DOHH2 (cell line): ENCODE measurements at regions not wholly inside any gene's neighbourhood (a gene's known extent, or its start where the extent isn't known, plus 50 kb on each side); places are given as distances from the start of the nearest gene placed in this dataset.

Source experiments
- CTCF ChIP-seq: fragments of 200-600 bp; sonication (generic); IDR thresholded peaks from one replicate; pipeline ENCODE4 v1.5.1; 2014; ENCODE audit warnings: antibody characterized with exemption, mild to moderate bottlenecking, low read depth, low read length; ENCODE audit not compliant: poor library complexity, severe bottlenecking
- EZH2phosphoT487 ChIP-seq: fragments of 200-600 bp; sonication (generic); IDR thresholded peaks from 2 replicates; pipeline ENCODE4 v1.6.1; 2017; ENCODE audit warnings: borderline replicate concordance, mild to moderate bottlenecking, antibody characterized with exemption, low read length, moderate library complexity, mixed read lengths

DNA sequence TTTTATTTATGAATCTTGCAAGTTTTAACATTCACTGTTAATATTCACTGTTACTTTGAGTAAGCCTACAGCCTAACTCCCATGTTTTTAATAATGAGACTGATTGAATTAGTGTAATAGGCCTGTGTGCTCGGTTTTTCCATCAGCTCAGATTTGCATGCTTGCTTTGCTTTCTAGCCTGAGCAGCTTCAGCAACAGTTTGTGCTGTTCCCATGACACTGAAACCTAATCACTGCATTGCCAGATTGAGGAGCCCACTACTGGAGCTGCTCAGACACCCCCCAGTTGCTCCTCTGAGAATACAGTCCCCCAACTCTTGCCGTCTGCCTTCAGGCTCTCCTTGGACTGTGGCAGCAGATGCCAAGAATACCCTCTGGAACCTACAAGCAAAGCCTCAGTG, 695.4 kb downstream of the BRINP3 start:
- TF ChIP-seq CTCF, result no peak
- TF ChIP-seq EZH2phosphoT487, result no peak
